Muscle of leg (tissue), 3 donors: ENCODE measurements at regions not wholly inside any gene's neighbourhood (a gene's known extent, or its start where the extent isn't known, plus 50 kb on each side); places are given as distances from the start of the nearest gene placed in this dataset.

Experiments used
- DNase-seq: peaks from one replicate; pipeline ENCODE4 v3.0.0; 2013
- H3K27ac ChIP-seq: one replicate; pipeline ENCODE4 v1.5.1; 2013; ENCODE audit warnings: mild to moderate bottlenecking, low read length, control low read depth
- H3K27me3 ChIP-seq: one replicate; pipeline ENCODE4 v1.6.1; 2013; ENCODE audit warnings: low read length; ENCODE audit not compliant: control insufficient read depth, insufficient read depth
- H3K36me3 ChIP-seq: one replicate; pipeline ENCODE4 v1.6.1; 2013; ENCODE audit warnings: low read length; ENCODE audit not compliant: control insufficient read depth, insufficient read depth
- H3K4me1 ChIP-seq: one replicate; pipeline ENCODE4 v1.6.1; 2013; ENCODE audit warnings: low read length; ENCODE audit not compliant: control insufficient read depth, insufficient read depth
- H3K4me3 ChIP-seq: one replicate; pipeline ENCODE4 v1.5.1; 2013; ENCODE audit warnings: low read length, control low read depth
- H3K9me3 ChIP-seq: replicated peaks from 2 replicates; pipeline ENCODE4 v1.6.1; 2013; ENCODE audit warnings: low read depth, low read length; ENCODE audit not compliant: control insufficient read depth
- WGBS: methylation state at CpG from one replicate; pipeline ENCODE4 v1.1.5; 2013; ENCODE audit warnings: missing lambda C conversion rate; ENCODE audit not compliant: insufficient coverage; 5-methylcytosine and 5-hydroxymethylcytosine counted together

- no peak for DNase-seq
- no peak overlapping the region for H3K4me3 ChIP-seq
- H3K4me1 ChIP-seq = peaks cover 12% of the 10 kb centered on the region
- no peaks in the 10 kb centered on the region for H3K36me3 ChIP-seq
- WGBS = 79% methylated on average over 2 of the region's 3 CpGs
- no peaks in the 10 kb centered on the region for H3K9me3 ChIP-seq
- no peaks in the 10 kb centered on the region for H3K27me3 ChIP-seq
- no peak overlapping the region for H3K27ac ChIP-seq
Observed at GRCh38 chr10:29883231-29883630, 176.2 kb downstream of the JCAD start.

GRCh38 chr10:29882766-29883165 lies 176.6 kb downstream of the JCAD start:
- DNase-seq = no peak
- peaks cover 11% of the 10 kb centered on the region for H3K4me1 ChIP-seq
- no peak overlapping the region for H3K27ac ChIP-seq
- H3K36me3 ChIP-seq = no peaks in the 10 kb centered on the region
- no peaks in the 10 kb centered on the region for H3K9me3 ChIP-seq
- WGBS = 100% methylated on average over 1 of the region's 7 CpGs
- no peaks in the 10 kb centered on the region for H3K27me3 ChIP-seq
- no peak overlapping the region for H3K4me3 ChIP-seq

- DNase-seq = no peak
- H3K27ac ChIP-seq = no peak overlapping the region
- WGBS = 47% methylated on average over 4 of the region's 5 CpGs
Observed at GRCh38 chr10:29881811-29882210, 177.6 kb downstream of the JCAD start.

GRCh38 chr10:29881336-29881771 lies 178.0 kb downstream of the JCAD start:
- no peaks in the 10 kb centered on the region for H3K9me3 ChIP-seq
- no peaks in the 10 kb centered on the region for H3K36me3 ChIP-seq
- no peak overlapping the region for H3K4me3 ChIP-seq
- DNase-seq = peak; percentile 68
- no peak overlapping the region for H3K27ac ChIP-seq
- H3K4me1 ChIP-seq = peaks cover 11% of the 10 kb centered on the region
- 34% methylated on average over 5 of the region's 9 CpGs for WGBS
- no peaks in the 10 kb centered on the region for H3K27me3 ChIP-seq

More at GRCh38 chr10:29881811-29882210, 177.6 kb downstream of the JCAD start:
- H3K4me3 ChIP-seq = no peak overlapping the region
- H3K4me1 ChIP-seq = peaks cover 11% of the 10 kb centered on the region
- no peaks in the 10 kb centered on the region for H3K9me3 ChIP-seq
- H3K27me3 ChIP-seq = no peaks in the 10 kb centered on the region
- H3K36me3 ChIP-seq = no peaks in the 10 kb centered on the region

- DNase-seq = no peak
- no peak overlapping the region for H3K27ac ChIP-seq
- peaks cover 8% of the 10 kb centered on the region for H3K4me1 ChIP-seq
- WGBS = 79% methylated on average over 4 of the region's 5 CpGs
- H3K4me3 ChIP-seq = no peak overlapping the region
- no peaks in the 10 kb centered on the region for H3K27me3 ChIP-seq
- no peaks in the 10 kb centered on the region for H3K9me3 ChIP-seq
- no peaks in the 10 kb centered on the region for H3K36me3 ChIP-seq
Observed at GRCh38 chr10:29880856-29881255, 178.5 kb downstream of the JCAD start.

- Histone ChIP-seq H3K36me3 (no peaks in the 10 kb centered on the region), H3K4me1 (peaks cover 8% of the 10 kb centered on the region), H3K27ac (no peak overlapping the region), H3K4me3 (no peak overlapping the region), H3K9me3 (no peaks in the 10 kb centered on the region), H3K27me3 (no peaks in the 10 kb centered on the region)
- DNase-seq = no peak
- 80% methylated on average over 3 of the region's 4 CpGs for WGBS
Observed at GRCh38 chr10:29879862-29880261, 179.5 kb downstream of the JCAD start.

GRCh38 chr10:29878492-29878891 lies 180.9 kb downstream of the JCAD start:
- peaks cover 8% of the 10 kb centered on the region for H3K4me1 ChIP-seq

GRCh38 chr10:29877793-29878491 lies 181.4 kb downstream of the JCAD start:
- Histone ChIP-seq H3K27me3 (no peaks in the 10 kb centered on the region), H3K36me3 (no peaks in the 10 kb centered on the region), H3K27ac (no peak overlapping the region), H3K9me3 (no peaks in the 10 kb centered on the region), H3K4me1 (peaks cover 8% of the 10 kb centered on the region), H3K4me3 (no peak overlapping the region)
- no peak for DNase-seq
- WGBS = 71% methylated on average over 10 of the region's 12 CpGs

More at GRCh38 chr10:29878492-29878891, 180.9 kb downstream of the JCAD start:
- H3K36me3 ChIP-seq = no peaks in the 10 kb centered on the region
- H3K4me3 ChIP-seq = no peak overlapping the region
- 67% methylated on average over 7 of the region's 10 CpGs for WGBS
- no peak for DNase-seq
- no peak overlapping the region for H3K27ac ChIP-seq
- no peaks in the 10 kb centered on the region for H3K9me3 ChIP-seq
- no peaks in the 10 kb centered on the region for H3K27me3 ChIP-seq

GRCh38 chr10:29876008-29876555 lies 183.3 kb downstream of the JCAD start:
- WGBS = 77% methylated on average over 9 of the region's 10 CpGs
- H3K27me3 ChIP-seq = no peaks in the 10 kb centered on the region
- no peak for DNase-seq
- H3K36me3 ChIP-seq = no peaks in the 10 kb centered on the region
- H3K4me1 ChIP-seq = peaks cover 3% of the 10 kb centered on the region
- H3K9me3 ChIP-seq = no peaks in the 10 kb centered on the region
- no peak overlapping the region for H3K4me3 ChIP-seq
- H3K27ac ChIP-seq = no peak overlapping the region

- Histone ChIP-seq H3K4me3 (no peak overlapping the region), H3K27me3 (no peaks in the 10 kb centered on the region), H3K27ac (no peak overlapping the region), H3K4me1 (peaks cover 3% of the 10 kb centered on the region), H3K36me3 (no peaks in the 10 kb centered on the region), H3K9me3 (no peaks in the 10 kb centered on the region)
- 75% methylated on average over 1 of the region's 8 CpGs for WGBS
- DNase-seq = no peak
Observed at GRCh38 chr10:29874606-29875269, 184.6 kb downstream of the JCAD start.
